H1 (cell line): ENCODE measurements at regions not wholly inside any gene's neighbourhood (a gene's known extent, or its start where the extent isn't known, plus 50 kb on each side); places are given as distances from the start of the nearest gene placed in this dataset.

Experiments used
- CTCF ChIA-PET: fragments of 300-600 bp; sonication (Branson Sonifier 250); formaldehyde crosslinking; loops from one replicate; lab custom pipeline; 2021; ENCODE audit not compliant: partially characterized antibody; lab: Charles Lee
- POLR2A ChIA-PET: fragments of 300-600 bp; sonication (Branson Sonifier 250); formaldehyde crosslinking; loops from one replicate; lab custom pipeline; 2021; ENCODE audit warnings: inconsistent platforms; ENCODE audit not compliant: partially characterized antibody; lab: Charles Lee
- DNase-seq, 2 experiments: peaks; one replicate each; pipeline versions ENCODE4 v3.0.0 to v3.0.0-alpha.2; 2010 to 2022; ENCODE audit warnings: low spot score in 2 of 2, low read depth in 1 of 2, mixed read lengths in 1 of 2
- FAIRE-seq: peaks from 2 replicates; lab custom pipeline; 2011; peaks lifted over from hg19 to GRCh38; lab: Jason Lieb, UNC
- H2AFZ ChIP-seq: 2 replicates; pipeline ENCODE4 v1.8.1; 2012; ENCODE audit warnings: low read length, inconsistent platforms
- H2AK5ac ChIP-seq: 2 replicates; pipeline ENCODE4 v1.6.1; 2013; ENCODE audit warnings: low read depth, low read length
- H2BK120ac ChIP-seq: replicated peaks from 2 replicates; pipeline ENCODE3; 2013; ENCODE audit warnings: low read depth, low read length, inconsistent platforms
- H2BK12ac ChIP-seq: 2 replicates; pipeline ENCODE4 v1.6.1; 2013; ENCODE audit warnings: low read depth, low read length
- H2BK15ac ChIP-seq: 2 replicates; pipeline ENCODE4 v1.6.1; 2013; ENCODE audit warnings: low read length
- H2BK20ac ChIP-seq: 2 replicates; pipeline ENCODE4 v1.6.1; 2013; ENCODE audit warnings: low read length
- H2BK5ac ChIP-seq: 2 replicates; pipeline ENCODE4 v1.6.1; 2013; ENCODE audit warnings: low read depth, low read length
- H3K14ac ChIP-seq: 2 replicates; pipeline ENCODE4 v1.6.1; 2013; ENCODE audit warnings: inconsistent platforms; ENCODE audit not compliant: insufficient read length
- H3K18ac ChIP-seq: 2 replicates; pipeline ENCODE4 v1.6.1; 2013; ENCODE audit warnings: low read length; ENCODE audit errors: extremely low read depth
- H3K23ac ChIP-seq: 2 replicates; pipeline ENCODE4 v1.6.1; 2013; ENCODE audit warnings: inconsistent platforms; ENCODE audit not compliant: insufficient read length
- H3K23me2 ChIP-seq: 2 replicates; pipeline ENCODE4 v1.6.1; 2013; ENCODE audit warnings: low read depth, low read length
- H3K27ac ChIP-seq: 2 replicates; pipeline ENCODE4 v1.6.1; 2011; ENCODE audit warnings: low read depth, low read length, inconsistent platforms
- H3K27me3 ChIP-seq, 4 experiments: replicated peaks in 1 of 4; 1 replicate in 1 of 4; 2 replicates in 3 of 4; pipeline versions ENCODE4 v1.6.1 to v1.8.1; 2011 to 2013; ENCODE audit warnings: low read length in 3 of 4, mild to moderate bottlenecking in 3 of 4, inconsistent platforms in 2 of 4, mixed read lengths in 2 of 4, moderate library complexity in 1 of 4; ENCODE audit not compliant: control insufficient read depth in 3 of 4, insufficient read depth in 3 of 4; ENCODE audit errors: extremely low read depth in 1 of 4
- H3K36me3 ChIP-seq, 4 experiments: 2 replicates each; pipeline versions ENCODE4 v1.6.1 to v1.8.1; 2011 to 2013; ENCODE audit warnings: mild to moderate bottlenecking in 4 of 4, low read length in 3 of 4, moderate library complexity in 2 of 4, control low read depth in 1 of 4, inconsistent platforms in 1 of 4; ENCODE audit not compliant: insufficient read depth in 4 of 4, control insufficient read depth in 2 of 4
- H3K4ac ChIP-seq: replicated peaks from 2 replicates; pipeline ENCODE3; 2013; ENCODE audit warnings: low read length, low read depth, mixed read lengths, inconsistent platforms; ENCODE audit not compliant: insufficient read length
- H3K4me1 ChIP-seq, 4 experiments: replicated peaks in 1 of 4; 1 replicate in 1 of 4; 2 replicates in 3 of 4; pipeline versions ENCODE4 v1.6.1 to v1.8.1; 2011 to 2013; ENCODE audit warnings: low read length in 3 of 4, inconsistent platforms in 2 of 4, mixed read lengths in 1 of 4; ENCODE audit not compliant: insufficient read depth in 4 of 4, control insufficient read depth in 3 of 4
- H3K4me2 ChIP-seq, 2 experiments: 2 replicates each; pipeline versions ENCODE4 v1.6.1 to v1.8.1; 2011 to 2013; ENCODE audit warnings: low read depth in 2 of 2, low read length in 2 of 2, control low read depth in 1 of 2, inconsistent platforms in 1 of 2, mild to moderate bottlenecking in 1 of 2; ENCODE audit not compliant: insufficient read depth in 1 of 2
- H3K4me3 ChIP-seq, 4 experiments: fragments of 200-600, 300-600 bp in 1 of 4; sonication (generic), shearing (Covaris generic), sonication (Bioruptor Twin) in 1 of 4; 2 replicates each; pipeline versions ENCODE4 v1.5.1 to v1.8.1; 2011 to 2016; ENCODE audit warnings: low read length in 4 of 4, low read depth in 3 of 4, control low read depth in 2 of 4, inconsistent platforms in 2 of 4, mild to moderate bottlenecking in 2 of 4, mixed read lengths in 1 of 4, moderate library complexity in 1 of 4; ENCODE audit not compliant: insufficient read depth in 2 of 4; ENCODE audit errors: extremely low read depth in 1 of 4
- H3K56ac ChIP-seq: replicated peaks from 2 replicates; pipeline ENCODE3; 2013; ENCODE audit warnings: low read depth, mild to moderate bottlenecking, mixed read lengths, low read length, inconsistent platforms; ENCODE audit not compliant: insufficient read length
- H3K79me1 ChIP-seq: 2 replicates; pipeline ENCODE4 v1.6.1; 2013; ENCODE audit warnings: low read depth, low read length, control low read depth
- H3K79me2 ChIP-seq, 2 experiments: 2 replicates each; pipeline versions ENCODE4 v1.6.1 to v1.8.1; 2012 to 2013; ENCODE audit warnings: low read length in 2 of 2, mild to moderate bottlenecking in 2 of 2, inconsistent platforms in 1 of 2; ENCODE audit not compliant: insufficient read depth in 2 of 2, control insufficient read depth in 1 of 2
- H3K9ac ChIP-seq, 4 experiments: replicated peaks in 1 of 4; 1 replicate in 1 of 4; 2 replicates in 3 of 4; pipeline versions ENCODE4 v1.6.1 to v1.8.1; 2011 to 2013; ENCODE audit warnings: low read depth in 3 of 4, low read length in 3 of 4, control low read depth in 2 of 4, mild to moderate bottlenecking in 2 of 4, moderate library complexity in 2 of 4, inconsistent platforms in 1 of 4; ENCODE audit errors: extremely low read depth in 1 of 4
- H3K9me3 ChIP-seq, 2 experiments: 2 replicates each; pipeline versions ENCODE4 v1.6.1 to v1.8.1; 2012 to 2013; ENCODE audit warnings: mild to moderate bottlenecking in 2 of 2, moderate library complexity in 2 of 2, control low read depth in 1 of 2, inconsistent platforms in 1 of 2, low read depth in 1 of 2, low read length in 1 of 2, mixed read lengths in 1 of 2; ENCODE audit not compliant: insufficient read depth in 2 of 2
- H4K20me1 ChIP-seq, 2 experiments: replicated peaks in 1 of 2; 2 replicates each; pipeline versions ENCODE3 to v1.8.1; 2011 to 2013; ENCODE audit warnings: inconsistent platforms in 2 of 2, low read length in 2 of 2, mild to moderate bottlenecking in 1 of 2; ENCODE audit not compliant: insufficient read depth in 2 of 2, control insufficient read depth in 1 of 2
- H4K5ac ChIP-seq: 2 replicates; pipeline ENCODE4 v1.6.1; 2013; ENCODE audit warnings: low read length, low read depth, mixed read lengths, inconsistent platforms; ENCODE audit not compliant: insufficient read length
- H4K8ac ChIP-seq: 2 replicates; pipeline ENCODE4 v1.8.0; 2013; ENCODE audit warnings: mild to moderate bottlenecking, moderate library complexity, low read length, inconsistent platforms; ENCODE audit not compliant: insufficient read depth; ENCODE audit errors: extremely low read depth
- H4K91ac ChIP-seq: replicated peaks from 2 replicates; pipeline ENCODE3; 2013; ENCODE audit warnings: low read length, mixed read lengths, inconsistent platforms; ENCODE audit not compliant: insufficient read length
- BCL11A ChIP-seq, 2 experiments: IDR thresholded peaks; one replicate each; pipeline ENCODE4 v1.6.1; 2011; ENCODE audit warnings: low read depth in 2 of 2, low read length in 2 of 2, mild to moderate bottlenecking in 2 of 2
- GTF2F1 ChIP-seq: IDR thresholded peaks from 2 replicates; pipeline ENCODE4 v1.6.1; 2012; ENCODE audit warnings: low read depth, low read length, improper control_type of control experiment, borderline replicate concordance
- KDM1A ChIP-seq: fragments of 200-600, 300-600 bp; sonication (generic); IDR thresholded peaks from 2 replicates; pipeline ENCODE4 v1.7.1; 2016; ENCODE audit warnings: mild to moderate bottlenecking, low read length, borderline replicate concordance
- KDM5A ChIP-seq: fragments of 200-600 bp; IDR thresholded peaks from 2 replicates; pipeline ENCODE4 v1.7.1; 2012; ENCODE audit warnings: mild to moderate bottlenecking, low read length, inconsistent platforms, mixed read lengths
- POLR2A ChIP-seq, 2 experiments: IDR thresholded peaks; 1 replicate in 1 of 2; 2 replicates in 1 of 2; pipeline ENCODE4 v1.6.1; 2011; ENCODE audit warnings: low read depth in 2 of 2, low read length in 2 of 2, mild to moderate bottlenecking in 2 of 2; ENCODE audit errors: control extremely low read depth in 1 of 2
- POLR2AphosphoS5 ChIP-seq: IDR thresholded peaks from 2 replicates; pipeline ENCODE4 v1.6.1; 2011; ENCODE audit warnings: low read depth, low read length
- RBBP5 ChIP-seq: IDR thresholded peaks from 2 replicates; pipeline ENCODE4 v1.7.1; 2012; ENCODE audit warnings: low read depth, mild to moderate bottlenecking, inconsistent platforms, low read length, moderate library complexity, borderline replicate concordance
- RXRA ChIP-seq: IDR thresholded peaks from 2 replicates; pipeline ENCODE4 v1.6.1; 2011; ENCODE audit warnings: low read depth, mild to moderate bottlenecking, low read length, moderate library complexity; ENCODE audit not compliant: insufficient read depth
- WGBS, 2 experiments: shearing (Covaris generic) in 1 of 2; methylation state at CpG; one replicate each; pipeline versions ENCODE4 v1.1.6 to v1.1.7; 2013 to 2015; ENCODE audit warnings: low lambda C conversion rate in 2 of 2, mixed read lengths in 2 of 2, inconsistent platforms in 1 of 2, low coverage in 1 of 2, missing lambda C conversion rate in 1 of 2; ENCODE audit not compliant: insufficient replicate concordance in 2 of 2, insufficient coverage in 1 of 2, insufficient read length in 1 of 2; ENCODE audit errors: extremely low coverage in 1 of 2, missing lambda C conversion rate in 1 of 2; 5-methylcytosine and 5-hydroxymethylcytosine counted together
- TF ChIP-seq, protein P1 (sequence below), 3 experiments: IDR thresholded peaks; 1 replicate in 2 of 3; 2 replicates in 1 of 3; pipeline versions ENCODE4 v1.5.1 to v1.6.1; 2011; ENCODE audit warnings: low read length in 3 of 3, mild to moderate bottlenecking in 3 of 3, inconsistent platforms in 2 of 3, low read depth in 1 of 3, moderate library complexity in 1 of 3; ENCODE audit not compliant: insufficient read depth in 1 of 3; ENCODE audit errors: control extremely low read depth in 1 of 3

DNA sequence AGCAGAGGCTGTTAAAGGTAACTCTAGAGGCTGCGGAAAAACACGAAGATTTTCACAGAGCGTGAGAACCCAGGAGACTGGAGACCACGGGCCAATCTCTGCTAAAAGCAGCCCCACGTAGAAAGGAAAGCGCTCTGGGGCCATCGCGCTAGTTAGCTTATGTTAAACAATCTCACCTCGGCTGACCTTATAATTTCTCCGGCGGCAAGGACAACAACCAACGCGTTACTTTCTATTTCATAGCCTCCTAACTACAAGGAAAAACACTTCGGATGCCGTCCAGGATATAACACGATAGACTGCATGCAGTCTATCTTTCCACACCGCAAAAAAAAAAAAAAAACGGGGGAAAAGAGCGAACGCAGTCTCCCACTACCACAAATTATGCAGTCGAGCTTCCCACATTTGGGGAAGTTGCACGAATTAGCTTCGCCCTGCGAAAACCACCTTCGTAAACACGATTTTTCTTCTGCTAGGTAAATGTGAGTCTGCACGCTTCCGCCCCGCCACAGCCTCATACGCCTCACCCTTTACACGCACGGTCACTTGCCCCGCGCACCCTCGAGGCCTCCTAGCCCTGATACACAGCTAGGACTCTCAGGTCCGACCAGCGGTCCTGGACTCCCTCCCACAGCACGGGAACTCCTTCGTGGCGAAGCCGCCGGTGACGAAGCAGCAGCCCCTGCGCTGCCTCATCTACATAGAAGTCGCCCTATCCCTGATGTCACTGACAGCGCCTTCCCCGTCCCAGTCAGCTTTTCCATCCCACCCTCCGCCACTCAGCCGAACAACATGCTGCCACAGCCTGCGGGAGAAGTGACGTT, 87.8 kb downstream of the PRKAB2 start:
- Histone ChIP-seq H3K4ac (peak overlapping the region; percentile 99), H2BK12ac (peak overlapping the region; percentile 68; the same call in 1 of the 2 replicates), H4K20me1 (peaks cover 1 to 2% of the 10 kb centered on the region in 2 experiments), H3K4me1 (peaks cover 3 to 20% (median 12%) of the 10 kb centered on the region in 4 experiments; a peak in 6 of 7 replicates), H3K4me2 (peak overlapping the region; percentile 99 to 100), H2BK5ac (peak overlapping the region; percentile 100), H3K18ac (peak overlapping the region; percentile 100), H3K9me3 (no peaks in the 10 kb centered on the region), H4K5ac (peak overlapping the region; percentile 99), H3K27me3 (peaks cover 21 to 62% (median 48%) of the 10 kb centered on the region in 4 experiments), H2AFZ (peak overlapping the region; percentile 97; the same call in 1 of the 2 replicates), H3K4me3 (peak overlapping the region; percentile 74 to 95 (median 88)), H2BK120ac (peak overlapping the region; percentile 100), H3K9ac (peak overlapping the region; percentile 83 to 100 (median 100)), H3K79me1 (no peaks in the 10 kb centered on the region), H4K91ac (peak overlapping the region; percentile 100), H4K8ac (peak overlapping the region; percentile 100), H2BK20ac (peak overlapping the region; percentile 100; the same call in 1 of the 2 replicates), H3K23me2 (peaks cover 10% of the 10 kb centered on the region), H3K56ac (peak overlapping the region; percentile 99), H3K79me2 (no peaks in the 10 kb centered on the region), H3K14ac (no peak overlapping the region), H2AK5ac (no peak overlapping the region), H3K23ac (no peak overlapping the region), H3K36me3 (no peaks in the 10 kb centered on the region), H3K27ac (peak overlapping the region; percentile 100), H2BK15ac (peak overlapping the region; percentile 46; the same call in 1 of the 2 replicates)
- FAIRE-seq (peak; percentile 81), DNase-seq (peak; percentile 81 to 85)
- CTCF ChIA-PET: interaction anchor here (0.7 to 1.1 kb wide), 2 partner anchors 9 to 15 kb away, joined by 3 to 4 read pairs; no protein-coding TSS in a partner anchor
- POLR2A ChIA-PET: interaction anchor here (0.6 to 2.1 kb wide), 56 partner anchors 9 to 1179 kb away, joined by 3 to 62 read pairs (median 7); partner anchors contain the start of genes ACP6, BCL9, CHD1L and FMO5
- WGBS, 2 experiments: 1% methylated on average over 43 of the region's 51 CpGs; no CpG with 5 or more reads in 1 of the 2 experiments
- TF ChIP-seq POLR2AphosphoS5: peak; percentile 100
- peak; percentile 100 for TF ChIP-seq POLR2A (IDR thresholded peaks at IDR 0.05; ENCODE audit: control extremely low read depth in 1 of 2, low read depth in 2 of 2, low read length in 2 of 2)
- TF ChIP-seq RXRA: no peak
- peak; percentile 100 for TF ChIP-seq GTF2F1
- peak; percentile 23 to 59 for TF ChIP-seq BCL11A (IDR thresholded peaks at IDR 0.05; ENCODE audit: low read depth in 2 of 2, low read length in 2 of 2)
- TF ChIP-seq, protein P1, sequence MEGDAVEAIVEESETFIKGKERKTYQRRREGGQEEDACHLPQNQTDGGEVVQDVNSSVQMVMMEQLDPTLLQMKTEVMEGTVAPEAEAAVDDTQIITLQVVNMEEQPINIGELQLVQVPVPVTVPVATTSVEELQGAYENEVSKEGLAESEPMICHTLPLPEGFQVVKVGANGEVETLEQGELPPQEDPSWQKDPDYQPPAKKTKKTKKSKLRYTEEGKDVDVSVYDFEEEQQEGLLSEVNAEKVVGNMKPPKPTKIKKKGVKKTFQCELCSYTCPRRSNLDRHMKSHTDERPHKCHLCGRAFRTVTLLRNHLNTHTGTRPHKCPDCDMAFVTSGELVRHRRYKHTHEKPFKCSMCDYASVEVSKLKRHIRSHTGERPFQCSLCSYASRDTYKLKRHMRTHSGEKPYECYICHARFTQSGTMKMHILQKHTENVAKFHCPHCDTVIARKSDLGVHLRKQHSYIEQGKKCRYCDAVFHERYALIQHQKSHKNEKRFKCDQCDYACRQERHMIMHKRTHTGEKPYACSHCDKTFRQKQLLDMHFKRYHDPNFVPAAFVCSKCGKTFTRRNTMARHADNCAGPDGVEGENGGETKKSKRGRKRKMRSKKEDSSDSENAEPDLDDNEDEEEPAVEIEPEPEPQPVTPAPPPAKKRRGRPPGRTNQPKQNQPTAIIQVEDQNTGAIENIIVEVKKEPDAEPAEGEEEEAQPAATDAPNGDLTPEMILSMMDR (IDR thresholded peaks at IDR 0.05; ENCODE audit: control extremely low read depth in 1 of 3, insufficient read depth in 1 of 3, low read depth in 1 of 3, low read length in 3 of 3): no peak
- TF ChIP-seq RBBP5: peak; percentile 68; the same call in 1 of the 2 replicates
- no peak for TF ChIP-seq KDM1A
- peak; percentile 35; the same call in 1 of the 2 replicates for TF ChIP-seq KDM5A
